ENCODE measurements at regions not wholly inside any gene's neighbourhood (a gene's known extent, or its start where the extent isn't known, plus 50 kb on each side); places are given as distances from the start of the nearest gene placed in this dataset.

GRCh38 chr2:129903586-129904425 lies 75.7 kb upstream of the RAB6C start:
- Histone ChIP-seq H4K20me1 (ENCODE audit: insufficient read depth, low read length) (no peaks in the 10 kb centered on the region), H3K9me2 (replicated peaks; ENCODE audit: insufficient read depth, low read length) (no peaks in the 10 kb centered on the region), H3K4me1 (ENCODE audit: low read length) (no peaks in the 10 kb centered on the region), H3K4me2 (ENCODE audit: low read depth, low read length) (no peak overlapping the region), H3K27me3 (replicated peaks; ENCODE audit: insufficient read depth, low read length) (no peaks in the 10 kb centered on the region), H3K9me3 (replicated peaks; ENCODE audit: insufficient read depth, low read length) (no peaks in the 10 kb centered on the region), H3F3A (ENCODE audit: insufficient read depth, low read length) (no peaks in the 10 kb centered on the region), H2AFZ (ENCODE audit: low read length) (no peak overlapping the region), H3K4me3 (ENCODE audit: low read length) (no peak overlapping the region), H3K27ac (ENCODE audit: low read length) (no peak overlapping the region), H3K9ac (ENCODE audit: low read length) (no peak overlapping the region), H3K79me2 (ENCODE audit: low read length) (no peaks in the 10 kb centered on the region), H3K36me3 (replicated peaks; ENCODE audit: insufficient read depth, low read length) (no peaks in the 10 kb centered on the region)
- no peak for TF ChIP-seq EZH2phosphoT487 (IDR thresholded peaks at IDR 0.05; ENCODE audit: low read length)
- TF ChIP-seq CTCF (IDR thresholded peaks at IDR 0.05; ENCODE audit: low read length), result no peak
- no peak for TF ChIP-seq EZH2 (optimal IDR thresholded peaks at IDR 0.05; ENCODE audit: low read depth, low read length)
- DNase-seq, result no peak

DNA sequence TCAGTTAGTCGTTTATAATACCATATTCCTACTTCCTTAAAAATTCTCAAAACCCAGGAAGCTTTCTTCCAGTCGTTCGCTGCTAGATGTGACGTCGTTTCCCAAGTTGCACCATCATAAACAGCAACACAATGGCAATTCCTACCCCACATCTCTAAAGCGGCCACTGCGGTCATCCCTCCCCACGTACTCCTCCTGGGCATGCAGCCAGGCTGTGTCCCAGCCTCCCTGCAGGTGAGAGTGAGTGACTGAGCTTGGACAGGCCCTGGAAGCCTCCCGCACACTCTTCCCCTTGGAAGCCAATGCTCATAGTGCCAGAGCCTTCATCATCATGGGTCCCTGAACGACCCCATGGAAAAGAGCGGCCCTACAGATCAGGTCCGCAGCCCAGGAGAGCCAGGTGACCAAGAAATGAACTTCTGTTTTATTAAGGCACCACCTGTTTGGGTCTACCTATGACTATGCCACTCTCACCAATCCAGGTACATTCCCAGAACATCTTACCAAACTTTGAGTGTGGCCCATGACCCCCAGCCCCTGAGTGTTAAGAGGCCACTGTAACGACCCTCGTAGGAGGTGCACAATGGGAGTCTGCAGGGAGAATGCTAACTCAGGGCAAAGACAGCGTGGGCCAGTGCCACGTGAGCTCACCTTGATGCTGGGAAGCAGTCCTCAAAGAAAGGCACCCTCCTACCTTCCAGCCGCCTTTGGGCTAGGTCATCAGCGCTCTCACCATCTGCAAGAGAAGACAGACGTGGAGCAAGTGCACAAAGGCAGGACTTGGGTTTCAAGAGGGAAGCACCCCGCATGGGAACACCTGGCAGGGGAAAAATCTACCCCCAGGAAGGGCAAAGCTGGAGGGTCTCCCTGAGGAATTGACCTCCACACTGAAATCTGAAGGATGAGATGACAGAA lies 74.7 kb upstream of the RAB6C start:
- no peaks in the 10 kb centered on the region for H4K20me1 ChIP-seq (ENCODE audit: insufficient read depth, low read length)
- no peaks in the 10 kb centered on the region for H3F3A ChIP-seq (ENCODE audit: insufficient read depth, low read length)
- no peaks in the 10 kb centered on the region for H3K36me3 ChIP-seq (replicated peaks; ENCODE audit: insufficient read depth, low read length)
- H3K9me3 ChIP-seq (replicated peaks; ENCODE audit: insufficient read depth, low read length), result no peaks in the 10 kb centered on the region
- no peaks in the 10 kb centered on the region for H3K9me2 ChIP-seq (replicated peaks; ENCODE audit: insufficient read depth, low read length)
- no peak overlapping the region for H2AFZ ChIP-seq (ENCODE audit: low read length)
- no peak overlapping the region for H3K4me2 ChIP-seq (ENCODE audit: low read depth, low read length)
- no peaks in the 10 kb centered on the region for H3K27me3 ChIP-seq (replicated peaks; ENCODE audit: insufficient read depth, low read length)
- H3K9ac ChIP-seq (ENCODE audit: low read length), result no peak overlapping the region
- H3K4me3 ChIP-seq (ENCODE audit: low read length), result no peak overlapping the region
- H3K79me2 ChIP-seq (ENCODE audit: low read length), result no peaks in the 10 kb centered on the region
- H3K27ac ChIP-seq (ENCODE audit: low read length), result no peak overlapping the region
- TF ChIP-seq EZH2 (optimal IDR thresholded peaks at IDR 0.05; ENCODE audit: low read depth, low read length), result no peak
- no peak for TF ChIP-seq CTCF (IDR thresholded peaks at IDR 0.05; ENCODE audit: low read length)
- no peak for TF ChIP-seq EZH2phosphoT487 (IDR thresholded peaks at IDR 0.05; ENCODE audit: low read length)
- no peaks in the 10 kb centered on the region for H3K4me1 ChIP-seq (ENCODE audit: low read length)
- no peak for DNase-seq

- DNase-seq, result no peak
- Histone ChIP-seq H3K4me3 (ENCODE audit: low read length) (no peak overlapping the region), H3K27ac (ENCODE audit: low read length) (no peak overlapping the region), H3K4me1 (ENCODE audit: low read length) (no peaks in the 10 kb centered on the region), H3K36me3 (replicated peaks; ENCODE audit: insufficient read depth, low read length) (no peaks in the 10 kb centered on the region), H3K9me2 (replicated peaks; ENCODE audit: insufficient read depth, low read length) (no peaks in the 10 kb centered on the region), H3F3A (ENCODE audit: insufficient read depth, low read length) (no peaks in the 10 kb centered on the region), H3K27me3 (replicated peaks; ENCODE audit: insufficient read depth, low read length) (no peaks in the 10 kb centered on the region), H3K9me3 (replicated peaks; ENCODE audit: insufficient read depth, low read length) (no peaks in the 10 kb centered on the region), H3K4me2 (ENCODE audit: low read depth, low read length) (no peak overlapping the region), H4K20me1 (ENCODE audit: insufficient read depth, low read length) (no peaks in the 10 kb centered on the region), H2AFZ (ENCODE audit: low read length) (no peak overlapping the region), H3K9ac (ENCODE audit: low read length) (no peak overlapping the region), H3K79me2 (ENCODE audit: low read length) (no peaks in the 10 kb centered on the region)
- no peak for TF ChIP-seq EZH2phosphoT487 (IDR thresholded peaks at IDR 0.05; ENCODE audit: low read length)
- no peak for TF ChIP-seq CTCF (IDR thresholded peaks at IDR 0.05; ENCODE audit: low read length)
- TF ChIP-seq EZH2 (optimal IDR thresholded peaks at IDR 0.05; ENCODE audit: low read depth, low read length), result no peak
Observed at GRCh38 chr2:129905664-129906081, 73.8 kb upstream of the RAB6C start.
